Upper lobe of left lung (tissue), 4 donors: ENCODE measurements at regions not wholly inside any gene's neighbourhood (a gene's known extent, or its start where the extent isn't known, plus 50 kb on each side); places are given as distances from the start of the nearest gene placed in this dataset.

Source experiments
- POLR2A ChIP-seq, 4 donors: fragments of 450-650 bp; IDR thresholded peaks; one replicate each; pipeline ENCODE4 v1.5.1; 2016 to 2017; ENCODE audit warnings: antibody characterized with exemption in 4 of 4, mild to moderate bottlenecking in 2 of 4
- POLR2AphosphoS5 ChIP-seq, 2 donors: sonication (generic); formaldehyde crosslinking; IDR thresholded peaks; one replicate each; pipeline ENCODE4 v1.5.1; 2017; ENCODE audit warnings: antibody characterized with exemption in 2 of 2
- TF ChIP-seq, protein P1 (sequence below), 6 experiments: fragments of 450-650 bp in 4 of 6; fragments of 200-600 bp in 2 of 6; sonication (generic) in 2 of 6; IDR thresholded peaks; one replicate each; pipeline ENCODE4 v1.5.1; 2016 to 2019; ENCODE audit warnings: antibody characterized with exemption in 6 of 6

DNA sequence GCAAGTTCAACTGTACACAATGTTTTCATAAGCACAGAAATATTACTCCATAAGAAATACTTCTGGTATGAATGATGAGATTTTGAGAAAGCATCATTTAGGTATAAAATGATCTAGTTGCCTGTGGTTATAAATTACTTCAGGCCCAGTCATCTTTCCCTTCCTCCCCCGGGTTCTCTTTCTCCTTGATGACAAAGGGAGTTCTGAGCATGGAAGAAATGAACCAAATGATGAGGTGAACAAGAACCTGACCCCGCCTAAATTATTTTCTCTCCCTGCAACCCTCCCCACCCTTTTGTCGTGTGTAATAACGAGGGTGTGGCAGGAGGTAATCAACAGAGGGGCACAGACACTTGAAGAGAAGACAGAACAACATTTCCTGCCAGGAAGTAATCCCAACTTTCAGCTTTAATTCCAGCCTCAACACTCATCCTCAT, 319.6 kb upstream of the SP8 start:
- TF ChIP-seq, protein P1, sequence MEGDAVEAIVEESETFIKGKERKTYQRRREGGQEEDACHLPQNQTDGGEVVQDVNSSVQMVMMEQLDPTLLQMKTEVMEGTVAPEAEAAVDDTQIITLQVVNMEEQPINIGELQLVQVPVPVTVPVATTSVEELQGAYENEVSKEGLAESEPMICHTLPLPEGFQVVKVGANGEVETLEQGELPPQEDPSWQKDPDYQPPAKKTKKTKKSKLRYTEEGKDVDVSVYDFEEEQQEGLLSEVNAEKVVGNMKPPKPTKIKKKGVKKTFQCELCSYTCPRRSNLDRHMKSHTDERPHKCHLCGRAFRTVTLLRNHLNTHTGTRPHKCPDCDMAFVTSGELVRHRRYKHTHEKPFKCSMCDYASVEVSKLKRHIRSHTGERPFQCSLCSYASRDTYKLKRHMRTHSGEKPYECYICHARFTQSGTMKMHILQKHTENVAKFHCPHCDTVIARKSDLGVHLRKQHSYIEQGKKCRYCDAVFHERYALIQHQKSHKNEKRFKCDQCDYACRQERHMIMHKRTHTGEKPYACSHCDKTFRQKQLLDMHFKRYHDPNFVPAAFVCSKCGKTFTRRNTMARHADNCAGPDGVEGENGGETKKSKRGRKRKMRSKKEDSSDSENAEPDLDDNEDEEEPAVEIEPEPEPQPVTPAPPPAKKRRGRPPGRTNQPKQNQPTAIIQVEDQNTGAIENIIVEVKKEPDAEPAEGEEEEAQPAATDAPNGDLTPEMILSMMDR (IDR thresholded peaks at IDR 0.05) = no peak
- TF ChIP-seq POLR2AphosphoS5 (IDR thresholded peaks at IDR 0.05) = no peak
- no peak for TF ChIP-seq POLR2A (IDR thresholded peaks at IDR 0.05)
